Mesendoderm (in vitro differentiated cells): ENCODE measurements at regions not wholly inside any gene's neighbourhood (a gene's known extent, or its start where the extent isn't known, plus 50 kb on each side); places are given as distances from the start of the nearest gene placed in this dataset. TPM values are rescaled to one million over a fixed set of nuclear protein-coding genes. Genes with fewer than 3 reads are reported as not detected.

Experiments
- small RNA-seq: library from polyadenylated mRNA; stranded (forward); fragments of <200 nt; extraction: miRNeasy Mini kit (QIAGEN cat#:217004); gene quantifications from one replicate; pipeline ENCODE3, GENCODE V24; 2013; ENCODE audit not compliant: insufficient read depth

Small RNA genes lying in the stretch of these regions (small RNA-seq; reads per million reads assigned to genes)
- not detected for gene RNU6-974P
